OCI-LY1 (cell line): ENCODE measurements at regions not wholly inside any gene's neighbourhood (a gene's known extent, or its start where the extent isn't known, plus 50 kb on each side); places are given as distances from the start of the nearest gene placed in this dataset.

Experiments used
- H2AFZ ChIP-seq: fragments of 200-600 bp; sonication (generic), shearing (Covaris generic); 2 replicates; pipeline ENCODE4 v1.6.0; 2014; ENCODE audit warnings: antibody characterized with exemption, mild to moderate bottlenecking, low read length
- H3F3A ChIP-seq: fragments of 200-600 bp; sonication (generic), shearing (Covaris generic); 2 replicates; pipeline ENCODE4 v1.6.0; 2014; ENCODE audit warnings: mild to moderate bottlenecking, antibody characterized with exemption, low read length, moderate library complexity; ENCODE audit not compliant: insufficient read depth
- H3K27ac ChIP-seq: fragments of 200-600 bp; sonication (generic); 2 replicates; pipeline ENCODE4 v1.5.1; 2014; ENCODE audit warnings: low read length, mixed run types, mild to moderate bottlenecking, low read depth; ENCODE audit not compliant: poor library complexity, severe bottlenecking
- H3K27me3 ChIP-seq: fragments of 200-600 bp; sonication (generic); 2 replicates; pipeline ENCODE4 v1.6.0; 2014; ENCODE audit warnings: antibody characterized with exemption, mild to moderate bottlenecking, low read length, moderate library complexity; ENCODE audit not compliant: insufficient read depth
- H3K36me3 ChIP-seq: fragments of 200-600 bp; sonication (generic); 2 replicates; pipeline ENCODE4 v1.6.1; 2014; ENCODE audit warnings: mild to moderate bottlenecking, antibody characterized with exemption, low read length, moderate library complexity, mixed read lengths; ENCODE audit not compliant: insufficient read depth
- H3K4me1 ChIP-seq: fragments of 200-600 bp; sonication (generic); 2 replicates; pipeline ENCODE4 v1.5.1; 2014; ENCODE audit warnings: mild to moderate bottlenecking, low read length, moderate library complexity; ENCODE audit not compliant: insufficient read depth, severe bottlenecking
- H3K4me2 ChIP-seq: fragments of 200-600 bp; sonication (generic), shearing (Covaris generic); 2 replicates; pipeline ENCODE4 v1.6.1; 2014; ENCODE audit warnings: low read length
- H3K4me3 ChIP-seq: fragments of 200-600 bp; sonication (generic); 2 replicates; pipeline ENCODE4 v1.5.1; 2014; ENCODE audit warnings: low read length, low read depth, mild to moderate bottlenecking, mixed read lengths; ENCODE audit not compliant: poor library complexity, severe bottlenecking
- H3K79me2 ChIP-seq: fragments of 200-600 bp; shearing (Covaris generic); 2 replicates; pipeline ENCODE4 v1.6.1; 2016; ENCODE audit warnings: mixed run types, low read length, mixed read lengths; ENCODE audit not compliant: insufficient read depth
- H3K9ac ChIP-seq: fragments of 200-600 bp; sonication (generic), shearing (Covaris generic); 2 replicates; pipeline ENCODE4 v1.6.1; 2014; ENCODE audit warnings: mild to moderate bottlenecking, low read length, mixed read lengths
- H3K9me2 ChIP-seq: fragments of 200-600 bp; sonication (generic), shearing (Covaris generic); 2 replicates; pipeline ENCODE4 v1.6.1; 2014; ENCODE audit warnings: low read depth, mild to moderate bottlenecking, low read length, mixed read lengths
- H3K9me3 ChIP-seq: fragments of 200-600 bp; shearing (Covaris generic); 2 replicates; pipeline ENCODE4 v1.6.1; 2014; ENCODE audit warnings: low read length, mixed read lengths
- H4K20me1 ChIP-seq: fragments of 200-600 bp; sonication (generic), shearing (Covaris generic); 2 replicates; pipeline ENCODE4 v1.6.0; 2016; ENCODE audit warnings: mild to moderate bottlenecking, low read length; ENCODE audit not compliant: insufficient read depth
- EZH2 ChIP-seq: fragments of 200-600 bp; sonication (generic), shearing (Covaris generic); IDR thresholded peaks from 2 replicates; pipeline ENCODE4 v1.8.0; 2017; ENCODE audit warnings: borderline replicate concordance, mixed run types, mild to moderate bottlenecking, antibody characterized with exemption, low read length, moderate library complexity, mixed read lengths
- TF ChIP-seq, protein P1 (sequence below): fragments of 200-600 bp; sonication (generic), shearing (Covaris generic); IDR thresholded peaks from 2 replicates; pipeline ENCODE4 v1.5.1; 2017; ENCODE audit warnings: mild to moderate bottlenecking, antibody characterized with exemption, low read length, moderate library complexity, mixed read lengths

DNA sequence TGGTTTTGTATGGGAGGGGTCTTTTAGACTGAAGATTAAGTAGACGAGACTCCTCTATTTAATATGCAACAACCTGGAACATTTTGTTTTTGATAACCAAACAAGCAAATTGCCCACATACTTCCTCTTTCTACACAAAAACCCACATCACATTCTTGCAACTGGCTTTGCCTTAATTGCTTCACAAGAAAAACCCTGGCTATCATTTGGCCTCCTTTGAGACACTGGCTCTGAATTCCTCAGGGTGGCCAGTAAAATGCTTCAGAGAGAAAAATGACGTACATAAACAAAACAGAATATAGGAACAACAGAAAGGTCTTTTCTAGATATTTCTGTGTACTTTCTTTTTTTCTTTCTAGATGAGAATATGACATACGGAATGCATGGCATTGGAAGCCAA is 103.0 kb downstream of the TRIB2 start:
- Histone ChIP-seq H3K9ac (no peak overlapping the region), H3K9me3 (no peaks in the 10 kb centered on the region), H3K27me3 (no peaks in the 10 kb centered on the region), H3K79me2 (no peaks in the 10 kb centered on the region), H3K4me2 (no peak overlapping the region), H4K20me1 (no peaks in the 10 kb centered on the region), H3F3A (no peaks in the 10 kb centered on the region), H2AFZ (no peak overlapping the region), H3K4me1 (no peaks in the 10 kb centered on the region), H3K27ac (no peak overlapping the region), H3K4me3 (no peak overlapping the region), H3K36me3 (no peaks in the 10 kb centered on the region), H3K9me2 (no peaks in the 10 kb centered on the region)
- no peak for TF ChIP-seq EZH2
- TF ChIP-seq, protein P1, sequence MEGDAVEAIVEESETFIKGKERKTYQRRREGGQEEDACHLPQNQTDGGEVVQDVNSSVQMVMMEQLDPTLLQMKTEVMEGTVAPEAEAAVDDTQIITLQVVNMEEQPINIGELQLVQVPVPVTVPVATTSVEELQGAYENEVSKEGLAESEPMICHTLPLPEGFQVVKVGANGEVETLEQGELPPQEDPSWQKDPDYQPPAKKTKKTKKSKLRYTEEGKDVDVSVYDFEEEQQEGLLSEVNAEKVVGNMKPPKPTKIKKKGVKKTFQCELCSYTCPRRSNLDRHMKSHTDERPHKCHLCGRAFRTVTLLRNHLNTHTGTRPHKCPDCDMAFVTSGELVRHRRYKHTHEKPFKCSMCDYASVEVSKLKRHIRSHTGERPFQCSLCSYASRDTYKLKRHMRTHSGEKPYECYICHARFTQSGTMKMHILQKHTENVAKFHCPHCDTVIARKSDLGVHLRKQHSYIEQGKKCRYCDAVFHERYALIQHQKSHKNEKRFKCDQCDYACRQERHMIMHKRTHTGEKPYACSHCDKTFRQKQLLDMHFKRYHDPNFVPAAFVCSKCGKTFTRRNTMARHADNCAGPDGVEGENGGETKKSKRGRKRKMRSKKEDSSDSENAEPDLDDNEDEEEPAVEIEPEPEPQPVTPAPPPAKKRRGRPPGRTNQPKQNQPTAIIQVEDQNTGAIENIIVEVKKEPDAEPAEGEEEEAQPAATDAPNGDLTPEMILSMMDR: no peak

DNA sequence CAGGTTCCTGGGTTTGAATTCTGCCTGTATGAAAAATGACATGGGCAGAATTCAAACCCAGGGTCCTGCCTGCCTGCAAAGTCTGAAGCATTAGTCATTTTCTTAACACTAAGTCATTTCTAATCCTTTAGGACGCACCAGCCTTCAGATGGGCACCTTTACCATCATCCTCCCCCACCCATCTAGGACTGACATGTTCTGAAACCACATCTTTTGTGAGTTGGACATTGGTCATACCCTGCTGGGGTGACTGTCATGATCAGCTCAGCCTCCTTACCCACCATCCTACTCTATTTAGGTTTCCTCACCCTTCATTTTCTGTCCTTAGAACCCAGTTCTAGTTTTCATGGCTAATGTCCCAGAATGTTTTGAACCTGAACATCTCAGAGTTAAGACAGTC is 104.9 kb downstream of the TRIB2 start:
- Histone ChIP-seq H3F3A (no peaks in the 10 kb centered on the region), H3K36me3 (no peaks in the 10 kb centered on the region), H3K4me3 (no peak overlapping the region), H3K4me2 (no peak overlapping the region), H3K9me3 (no peaks in the 10 kb centered on the region), H3K79me2 (no peaks in the 10 kb centered on the region), H2AFZ (no peak overlapping the region), H3K9me2 (no peaks in the 10 kb centered on the region), H4K20me1 (no peaks in the 10 kb centered on the region), H3K9ac (no peak overlapping the region), H3K27ac (no peak overlapping the region), H3K4me1 (no peaks in the 10 kb centered on the region), H3K27me3 (no peaks in the 10 kb centered on the region)
- TF ChIP-seq EZH2: no peak
- TF ChIP-seq, protein P1: no peak

DNA sequence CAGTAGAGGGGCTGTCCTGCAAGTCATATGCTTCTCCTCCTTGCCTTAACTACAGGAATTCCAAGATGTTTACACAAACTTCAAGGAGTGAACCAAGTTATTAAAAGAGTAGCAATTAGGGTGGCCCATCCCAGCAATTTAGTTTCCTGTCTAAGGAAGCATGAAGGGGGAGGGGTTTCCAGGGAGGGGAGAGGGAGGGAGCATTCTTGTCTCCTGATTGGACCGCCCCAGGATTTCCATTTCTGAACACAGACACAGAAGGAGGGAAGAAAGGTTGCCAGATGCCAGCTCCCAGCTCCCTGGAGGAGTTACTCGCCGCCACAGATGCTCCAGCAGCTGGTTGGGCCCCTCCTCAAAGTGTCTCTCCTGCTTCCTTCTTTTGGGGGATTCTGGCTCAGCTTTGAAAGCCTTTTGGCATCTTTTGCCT is 107.6 kb downstream of the TRIB2 start:
- no peaks in the 10 kb centered on the region for H3K9me3 ChIP-seq
- no peak overlapping the region for H3K4me2 ChIP-seq
- H4K20me1 ChIP-seq: no peaks in the 10 kb centered on the region
- H3K9ac ChIP-seq: no peak overlapping the region
- H3F3A ChIP-seq: no peaks in the 10 kb centered on the region
- H3K27me3 ChIP-seq: no peaks in the 10 kb centered on the region
- H3K27ac ChIP-seq: no peak overlapping the region
- no peaks in the 10 kb centered on the region for H3K79me2 ChIP-seq
- H3K4me3 ChIP-seq: no peak overlapping the region
- H3K9me2 ChIP-seq: no peaks in the 10 kb centered on the region
- H3K4me1 ChIP-seq: no peaks in the 10 kb centered on the region
- TF ChIP-seq EZH2: no peak
- TF ChIP-seq, protein P1: no peak
- no peak overlapping the region for H2AFZ ChIP-seq
- H3K36me3 ChIP-seq: no peaks in the 10 kb centered on the region
